ENCODE measurements at regions not wholly inside any gene's neighbourhood (a gene's known extent, or its start where the extent isn't known, plus 50 kb on each side); places are given as distances from the start of the nearest gene placed in this dataset.

GRCh38 chr2:56121995-56122394, 61.8 kb upstream of the CCDC85A start:
- no peak for TF ChIP-seq TEAD4 (IDR thresholded peaks at IDR 0.05)
- TF ChIP-seq EGR1 (IDR thresholded peaks at IDR 0.05): no peak
- TF ChIP-seq FOXM1 (IDR thresholded peaks at IDR 0.05; ENCODE audit: borderline replicate concordance, low read depth): no peak
- no peak for TF ChIP-seq NFIC (IDR thresholded peaks at IDR 0.05)
- TF ChIP-seq MAX (IDR thresholded peaks at IDR 0.05): no peak
- TF ChIP-seq CREB1 (IDR thresholded peaks at IDR 0.05; ENCODE audit: low read depth): no peak
- TF ChIP-seq REST (IDR thresholded peaks at IDR 0.05; ENCODE audit: low read depth): no peak
- no peak for TF ChIP-seq YY1 (IDR thresholded peaks at IDR 0.05; ENCODE audit: low read depth)
- no peak for TF ChIP-seq USF1 (IDR thresholded peaks at IDR 0.05)

GRCh38 chr2:56123538-56123937, 60.3 kb upstream of the CCDC85A start:
- TF ChIP-seq ZBTB7A (IDR thresholded peaks at IDR 0.05; ENCODE audit: low read depth) (no peak), RAD21 (IDR thresholded peaks at IDR 0.05; ENCODE audit: low read depth) (no peak), USF1 (IDR thresholded peaks at IDR 0.05) (no peak), CEBPB (IDR thresholded peaks at IDR 0.05) (no peak), CREB1 (IDR thresholded peaks at IDR 0.05; ENCODE audit: low read depth) (no peak), EP300 (IDR thresholded peaks at IDR 0.05; ENCODE audit: borderline replicate concordance) (no peak)

GRCh38 chr2:56127010-56127409, 56.8 kb upstream of the CCDC85A start:
- TF ChIP-seq RAD21 (IDR thresholded peaks at IDR 0.05; ENCODE audit: low read depth): no peak

- TF ChIP-seq TEAD4 (IDR thresholded peaks at IDR 0.05) (no peak), TCF12 (IDR thresholded peaks at IDR 0.05; ENCODE audit: low read depth) (no peak), EGR1 (IDR thresholded peaks at IDR 0.05) (no peak), USF1 (IDR thresholded peaks at IDR 0.05) (no peak), NFIC (IDR thresholded peaks at IDR 0.05) (no peak), RAD21 (IDR thresholded peaks at IDR 0.05; ENCODE audit: low read depth) (no peak), MAX (IDR thresholded peaks at IDR 0.05) (no peak), FOXM1 (IDR thresholded peaks at IDR 0.05; ENCODE audit: borderline replicate concordance, low read depth) (no peak), EP300 (IDR thresholded peaks at IDR 0.05; ENCODE audit: borderline replicate concordance) (no peak), TAF1 (IDR thresholded peaks at IDR 0.05; ENCODE audit: low read depth) (no peak), CREB1 (IDR thresholded peaks at IDR 0.05; ENCODE audit: low read depth) (no peak), REST (IDR thresholded peaks at IDR 0.05; ENCODE audit: low read depth) (no peak)
These were observed 56.2 kb upstream of the CCDC85A start for GRCh38 chr2:56127463-56128152.

- no peak for TF ChIP-seq USF1 (IDR thresholded peaks at IDR 0.05)
- no peak for TF ChIP-seq EP300 (IDR thresholded peaks at IDR 0.05; ENCODE audit: borderline replicate concordance)
- TF ChIP-seq ZBTB7A (IDR thresholded peaks at IDR 0.05; ENCODE audit: low read depth): no peak
- TF ChIP-seq REST (IDR thresholded peaks at IDR 0.05; ENCODE audit: low read depth): no peak
- TF ChIP-seq NFIC (IDR thresholded peaks at IDR 0.05): no peak
- TF ChIP-seq TEAD4 (IDR thresholded peaks at IDR 0.05): no peak
- no peak for TF ChIP-seq MAX (IDR thresholded peaks at IDR 0.05)
- TF ChIP-seq CEBPB (IDR thresholded peaks at IDR 0.05): no peak
- TF ChIP-seq YY1 (IDR thresholded peaks at IDR 0.05; ENCODE audit: low read depth): no peak
- no peak for TF ChIP-seq TCF12 (IDR thresholded peaks at IDR 0.05; ENCODE audit: low read depth)
- TF ChIP-seq FOXM1 (IDR thresholded peaks at IDR 0.05; ENCODE audit: borderline replicate concordance, low read depth): no peak
- no peak for TF ChIP-seq EGR1 (IDR thresholded peaks at IDR 0.05)
- TF ChIP-seq TAF1 (IDR thresholded peaks at IDR 0.05; ENCODE audit: low read depth): no peak
- TF ChIP-seq CREB1 (IDR thresholded peaks at IDR 0.05; ENCODE audit: low read depth): no peak
- TF ChIP-seq RAD21 (IDR thresholded peaks at IDR 0.05; ENCODE audit: low read depth): no peak
These were observed 55.6 kb upstream of the CCDC85A start for GRCh38 chr2:56128235-56128634.
